ENCODE measurements at regions not wholly inside any gene's neighbourhood (a gene's known extent, or its start where the extent isn't known, plus 50 kb on each side); places are given as distances from the start of the nearest gene placed in this dataset.

- 51 to 57% methylated on average over 14 of the region's 14 CpGs for WGBS, 2 donors
- Histone ChIP-seq H3K9me3 (ENCODE audit: control insufficient read depth in 2 of 2, insufficient read depth in 1 of 2, low read depth in 1 of 2, low read length in 1 of 2) (no peaks in the 10 kb centered on the region), H3K27ac (ENCODE audit: low read depth in 2 of 2, low read length in 1 of 2) (no peak overlapping the region), H3K27me3 (ENCODE audit: control insufficient read depth in 1 of 2, insufficient read depth in 2 of 2, low read length in 2 of 2) (no peaks in the 10 kb centered on the region), H3K36me3 (ENCODE audit: control insufficient read depth in 2 of 2, insufficient read depth in 2 of 2, low read length in 1 of 2) (no peaks in the 10 kb centered on the region), H3K4me1 (ENCODE audit: control insufficient read depth in 2 of 2, insufficient read depth in 2 of 2, low read length in 1 of 2) (peaks cover 0 to 15% of the 10 kb centered on the region in 2 donors), H3K4me3 (ENCODE audit: low read depth in 1 of 2, low read length in 2 of 2) (peak overlapping the region; percentile 4 to 40)
Observed at GRCh38 chr2:129758784-129759471, 220.5 kb upstream of the RAB6C start.

- Histone ChIP-seq H3K9me3 (ENCODE audit: control insufficient read depth in 2 of 2, insufficient read depth in 1 of 2, low read depth in 1 of 2, low read length in 1 of 2) (no peaks in the 10 kb centered on the region), H3K4me3 (ENCODE audit: low read depth in 1 of 2, low read length in 2 of 2) (no peak overlapping the region), H3K4me1 (ENCODE audit: control insufficient read depth in 2 of 2, insufficient read depth in 2 of 2, low read length in 1 of 2) (peaks cover 0 to 15% of the 10 kb centered on the region in 2 donors), H3K36me3 (ENCODE audit: control insufficient read depth in 2 of 2, insufficient read depth in 2 of 2, low read length in 1 of 2) (no peaks in the 10 kb centered on the region), H3K27me3 (ENCODE audit: control insufficient read depth in 1 of 2, insufficient read depth in 2 of 2, low read length in 2 of 2) (no peaks in the 10 kb centered on the region), H3K27ac (ENCODE audit: low read depth in 2 of 2, low read length in 1 of 2) (no peak overlapping the region)
- 94 to 96% methylated on average over 2 of the region's 2 CpGs for WGBS, 2 donors
Observed at GRCh38 chr2:129759472-129760010, 219.9 kb upstream of the RAB6C start.

- Histone ChIP-seq H3K36me3 (ENCODE audit: control insufficient read depth in 2 of 2, insufficient read depth in 2 of 2, low read length in 1 of 2) (no peaks in the 10 kb centered on the region), H3K4me1 (ENCODE audit: control insufficient read depth in 2 of 2, insufficient read depth in 2 of 2, low read length in 1 of 2) (peaks cover 0 to 15% of the 10 kb centered on the region in 2 donors), H3K9me3 (ENCODE audit: control insufficient read depth in 2 of 2, insufficient read depth in 1 of 2, low read depth in 1 of 2, low read length in 1 of 2) (no peaks in the 10 kb centered on the region), H3K27me3 (ENCODE audit: control insufficient read depth in 1 of 2, insufficient read depth in 2 of 2, low read length in 2 of 2) (no peaks in the 10 kb centered on the region), H3K4me3 (ENCODE audit: low read depth in 1 of 2, low read length in 2 of 2) (no peak overlapping the region), H3K27ac (ENCODE audit: low read depth in 2 of 2, low read length in 1 of 2) (no peak overlapping the region)
- WGBS, 2 donors = 94 to 95% methylated on average over 7 of the region's 7 CpGs
Observed at GRCh38 chr2:129760669-129761068, 218.8 kb upstream of the RAB6C start.

GRCh38 chr2:129761569-129762021 is 217.9 kb upstream of the RAB6C start:
- no peak overlapping the region for H3K4me3 ChIP-seq (ENCODE audit: low read depth in 1 of 2, low read length in 2 of 2)
- H3K36me3 ChIP-seq (ENCODE audit: control insufficient read depth in 2 of 2, insufficient read depth in 2 of 2, low read length in 1 of 2) = no peaks in the 10 kb centered on the region
- no peak overlapping the region for H3K27ac ChIP-seq (ENCODE audit: low read depth in 2 of 2, low read length in 1 of 2)
- peaks cover 0 to 15% of the 10 kb centered on the region in 2 donors for H3K4me1 ChIP-seq (ENCODE audit: control insufficient read depth in 2 of 2, insufficient read depth in 2 of 2, low read length in 1 of 2)
- H3K27me3 ChIP-seq (ENCODE audit: control insufficient read depth in 1 of 2, insufficient read depth in 2 of 2, low read length in 2 of 2) = no peaks in the 10 kb centered on the region
- H3K9me3 ChIP-seq (ENCODE audit: control insufficient read depth in 2 of 2, insufficient read depth in 1 of 2, low read depth in 1 of 2, low read length in 1 of 2) = no peaks in the 10 kb centered on the region
- 88 to 93% methylated on average over 10 of the region's 10 CpGs for WGBS, 2 donors

GRCh38 chr2:129762386-129763189 is 216.9 kb upstream of the RAB6C start:
- Histone ChIP-seq H3K27me3 (ENCODE audit: control insufficient read depth in 1 of 2, insufficient read depth in 2 of 2, low read length in 2 of 2) (no peaks in the 10 kb centered on the region), H3K36me3 (ENCODE audit: control insufficient read depth in 2 of 2, insufficient read depth in 2 of 2, low read length in 1 of 2) (no peaks in the 10 kb centered on the region), H3K4me1 (ENCODE audit: control insufficient read depth in 2 of 2, insufficient read depth in 2 of 2, low read length in 1 of 2) (peaks cover 0 to 14% of the 10 kb centered on the region in 2 donors), H3K9me3 (ENCODE audit: control insufficient read depth in 2 of 2, insufficient read depth in 1 of 2, low read depth in 1 of 2, low read length in 1 of 2) (no peaks in the 10 kb centered on the region), H3K4me3 (ENCODE audit: low read depth in 1 of 2, low read length in 2 of 2) (no peak overlapping the region), H3K27ac (ENCODE audit: low read depth in 2 of 2, low read length in 1 of 2) (no peak overlapping the region)
- WGBS, 2 donors = 88 to 91% methylated on average over 8 of the region's 8 CpGs

- H3K36me3 ChIP-seq (ENCODE audit: control insufficient read depth in 2 of 2, insufficient read depth in 2 of 2, low read length in 1 of 2) = no peaks in the 10 kb centered on the region
- 85 to 90% methylated on average over 10 of the region's 10 CpGs for WGBS, 2 donors
- no peak overlapping the region for H3K4me3 ChIP-seq (ENCODE audit: low read depth in 1 of 2, low read length in 2 of 2)
- H3K9me3 ChIP-seq (ENCODE audit: control insufficient read depth in 2 of 2, insufficient read depth in 1 of 2, low read depth in 1 of 2, low read length in 1 of 2) = no peaks in the 10 kb centered on the region
- no peak overlapping the region for H3K27ac ChIP-seq (ENCODE audit: low read depth in 2 of 2, low read length in 1 of 2)
- H3K27me3 ChIP-seq (ENCODE audit: control insufficient read depth in 1 of 2, insufficient read depth in 2 of 2, low read length in 2 of 2) = no peaks in the 10 kb centered on the region
- H3K4me1 ChIP-seq (ENCODE audit: control insufficient read depth in 2 of 2, insufficient read depth in 2 of 2, low read length in 1 of 2) = peaks cover 0 to 10% of the 10 kb centered on the region in 2 donors
Observed at GRCh38 chr2:129763190-129763846, 216.1 kb upstream of the RAB6C start.

- H3K9me3 ChIP-seq (ENCODE audit: control insufficient read depth in 2 of 2, insufficient read depth in 1 of 2, low read depth in 1 of 2, low read length in 1 of 2) = no peaks in the 10 kb centered on the region
- WGBS, 2 donors = 80 to 88% methylated on average over 5 of the region's 5 CpGs
Observed at GRCh38 chr2:129763966-129764365, 215.5 kb upstream of the RAB6C start.

GRCh38 chr2:129764376-129765325 is 214.8 kb upstream of the RAB6C start:
- no peak overlapping the region for H3K27ac ChIP-seq (ENCODE audit: low read depth in 2 of 2, low read length in 1 of 2)
- H3K4me3 ChIP-seq (ENCODE audit: low read depth in 1 of 2, low read length in 2 of 2) = no peak overlapping the region
- 89 to 90% methylated on average over 16 of the region's 16 CpGs for WGBS, 2 donors
- no peaks in the 10 kb centered on the region for H3K9me3 ChIP-seq (ENCODE audit: control insufficient read depth in 2 of 2, insufficient read depth in 1 of 2, low read depth in 1 of 2, low read length in 1 of 2)
- no peaks in the 10 kb centered on the region for H3K27me3 ChIP-seq (ENCODE audit: control insufficient read depth in 1 of 2, insufficient read depth in 2 of 2, low read length in 2 of 2)
- no peaks in the 10 kb centered on the region for H3K36me3 ChIP-seq (ENCODE audit: control insufficient read depth in 2 of 2, insufficient read depth in 2 of 2, low read length in 1 of 2)
- H3K4me1 ChIP-seq (ENCODE audit: control insufficient read depth in 2 of 2, insufficient read depth in 2 of 2, low read length in 1 of 2) = peaks cover 0 to 1% of the 10 kb centered on the region in 2 donors

More at GRCh38 chr2:129763966-129764365, 215.5 kb upstream of the RAB6C start:
- no peaks in the 10 kb centered on the region for H3K36me3 ChIP-seq (ENCODE audit: control insufficient read depth in 2 of 2, insufficient read depth in 2 of 2, low read length in 1 of 2)
- peaks cover 0 to 7% of the 10 kb centered on the region in 2 donors for H3K4me1 ChIP-seq (ENCODE audit: control insufficient read depth in 2 of 2, insufficient read depth in 2 of 2, low read length in 1 of 2)
- no peaks in the 10 kb centered on the region for H3K27me3 ChIP-seq (ENCODE audit: control insufficient read depth in 1 of 2, insufficient read depth in 2 of 2, low read length in 2 of 2)
- H3K4me3 ChIP-seq (ENCODE audit: low read depth in 1 of 2, low read length in 2 of 2) = no peak overlapping the region
- H3K27ac ChIP-seq (ENCODE audit: low read depth in 2 of 2, low read length in 1 of 2) = no peak overlapping the region
